HEK293 (cell line): ENCODE measurements at regions not wholly inside any gene's neighbourhood (a gene's known extent, or its start where the extent isn't known, plus 50 kb on each side); places are given as distances from the start of the nearest gene placed in this dataset.

Source experiments
- CTCF ChIA-PET: fragments of 350-600 bp; formaldehyde crosslinking; extraction: SDS; loops from one replicate; lab custom pipeline; 2021; ENCODE audit warnings: antibody characterized with exemption; lab: Yijun Ruan, JAX
- POLR2A ChIA-PET: fragments of 300-600 bp; formaldehyde crosslinking; extraction: SDS; loops from one replicate; lab custom pipeline; 2020; ENCODE audit warnings: antibody characterized with exemption, inconsistent platforms; lab: Yijun Ruan, JAX
- H3K27ac ChIP-seq: fragments of 200-500 bp; sonication (Bioruptor generic); 2 replicates; pipeline ENCODE4 v1.5.1; 2014; ENCODE audit warnings: low read depth, low read length, control low read depth, inconsistent platforms; ENCODE audit errors: extremely low read depth
- H3K36me3 ChIP-seq, 2 experiments: fragments of 200-500 bp in 1 of 2; sonication (Bioruptor generic) in 1 of 2; 1 replicate in 1 of 2; 2 replicates in 1 of 2; pipeline ENCODE4 v1.5.1; 2014 to 2017; ENCODE audit warnings: inconsistent platforms in 2 of 2, low read length in 2 of 2; ENCODE audit not compliant: control insufficient read depth in 2 of 2, insufficient read depth in 1 of 2
- H3K4me1 ChIP-seq: fragments of 200-500 bp; sonication (Bioruptor generic); 2 replicates; pipeline ENCODE4 v1.5.1; 2014; ENCODE audit warnings: mild to moderate bottlenecking, low read length, inconsistent platforms; ENCODE audit not compliant: control insufficient read depth, insufficient read depth
- H3K4me3 ChIP-seq: 2 replicates; pipeline ENCODE4 v1.5.1; 2011; ENCODE audit warnings: low read depth, mild to moderate bottlenecking, control low read depth, low read length, moderate library complexity
- H3K9me3 ChIP-seq: fragments of 200-500 bp; sonication (Bioruptor generic); 2 replicates; pipeline ENCODE4 v1.5.1; 2014; ENCODE audit warnings: low read depth, low read length, inconsistent platforms; ENCODE audit not compliant: control insufficient read depth, insufficient read depth
- HOXA7 ChIP-seq: sonication (generic); formaldehyde crosslinking; IDR thresholded peaks from 2 replicates; pipeline ENCODE4 v1.8.1; 2022; ENCODE audit warnings: missing genetic modification reagents, borderline replicate concordance
- KLF1 ChIP-seq: fragments of 450-650 bp; formaldehyde crosslinking; IDR thresholded peaks from 2 replicates; pipeline ENCODE4 v1.5.1; 2016; ENCODE audit warnings: missing biosample characterization, missing genetic modification characterization
- OVOL3 ChIP-seq: fragments of 450-650 bp; formaldehyde crosslinking; IDR thresholded peaks from 2 replicates; pipeline ENCODE4 v1.5.1; 2016; ENCODE audit warnings: missing biosample characterization, missing genetic modification characterization
- REPIN1 ChIP-seq: fragments of 450-650 bp; formaldehyde crosslinking; IDR thresholded peaks from 2 replicates; pipeline ENCODE4 v1.5.1; 2017; ENCODE audit warnings: missing biosample characterization, missing genetic modification characterization, low read depth
- SETDB1 ChIP-seq: IDR thresholded peaks from one replicate; pipeline ENCODE4 v1.6.1; 2017; ENCODE audit warnings: mild to moderate bottlenecking, low read length, moderate library complexity, mixed read lengths; ENCODE audit not compliant: insufficient read length
- YY1 ChIP-seq: fragments of 450-650 bp; formaldehyde crosslinking; IDR thresholded peaks from 2 replicates; pipeline ENCODE4 v1.5.1; 2018; ENCODE audit warnings: missing biosample characterization, missing genetic modification characterization
- ZEB2 ChIP-seq: fragments of 450-650 bp; formaldehyde crosslinking; IDR thresholded peaks from 2 replicates; pipeline ENCODE4 v1.5.1; 2016; ENCODE audit warnings: missing biosample characterization, missing genetic modification characterization
- ZFP3 ChIP-seq: fragments of 450-650 bp; formaldehyde crosslinking; IDR thresholded peaks from 2 replicates; pipeline ENCODE4 v1.5.1; 2016; ENCODE audit warnings: low read depth, missing biosample characterization, missing genetic modification characterization
- ZFP41 ChIP-seq: fragments of 450-650 bp; formaldehyde crosslinking; IDR thresholded peaks from 2 replicates; pipeline ENCODE4 v1.5.1; 2016; ENCODE audit warnings: missing biosample characterization, missing genetic modification characterization, borderline replicate concordance
- ZFP69B ChIP-seq: fragments of 450-650 bp; formaldehyde crosslinking; IDR thresholded peaks from 2 replicates; pipeline ENCODE4 v1.5.1; 2016; ENCODE audit warnings: missing biosample characterization, missing genetic modification characterization
- ZNF155 ChIP-seq: fragments of 450-650 bp; formaldehyde crosslinking; IDR thresholded peaks from 2 replicates; pipeline ENCODE4 v1.5.1; 2016; ENCODE audit warnings: missing biosample characterization, missing genetic modification characterization
- ZNF184 ChIP-seq: fragments of 450-650 bp; IDR thresholded peaks from 2 replicates; pipeline ENCODE4 v1.5.1; 2018; ENCODE audit warnings: missing biosample characterization, mild to moderate bottlenecking, missing genetic modification characterization
- ZNF24 ChIP-seq: fragments of 450-650 bp; formaldehyde crosslinking; IDR thresholded peaks from 2 replicates; pipeline ENCODE4 v1.5.1; 2016; ENCODE audit warnings: missing biosample characterization, missing genetic modification characterization
- ZNF248 ChIP-seq: fragments of 450-650 bp; formaldehyde crosslinking; IDR thresholded peaks from 2 replicates; pipeline ENCODE4 v1.5.1; 2017; ENCODE audit warnings: missing biosample characterization, missing genetic modification characterization
- ZNF266 ChIP-seq: fragments of 450-650 bp; formaldehyde crosslinking; IDR thresholded peaks from 2 replicates; pipeline ENCODE4 v1.5.1; 2016; ENCODE audit warnings: missing biosample characterization, missing genetic modification characterization, low read depth
- ZNF274 ChIP-seq, 2 experiments: fragments of 200-500 bp in 1 of 2; fragments of 450-650 bp in 1 of 2; sonication (Bioruptor generic) in 1 of 2; formaldehyde crosslinking in 1 of 2; IDR thresholded peaks; 2 replicates each; pipeline versions ENCODE4 v1.5.1 to v1.6.1; 2014 to 2016; ENCODE audit warnings: borderline replicate concordance in 1 of 2, inconsistent platforms in 1 of 2, low read length in 1 of 2, missing biosample characterization in 1 of 2, missing genetic modification characterization in 1 of 2
- ZNF404 ChIP-seq: fragments of 450-650 bp; formaldehyde crosslinking; IDR thresholded peaks from 2 replicates; pipeline ENCODE4 v1.5.1; 2017; ENCODE audit warnings: missing biosample characterization, missing genetic modification characterization
- ZNF416 ChIP-seq: fragments of 450-650 bp; formaldehyde crosslinking; IDR thresholded peaks from 2 replicates; pipeline ENCODE4 v1.5.1; 2016; ENCODE audit warnings: missing biosample characterization, missing genetic modification characterization
- ZNF501 ChIP-seq: fragments of 450-650 bp; formaldehyde crosslinking; IDR thresholded peaks from 2 replicates; pipeline ENCODE4 v1.5.1; 2016; ENCODE audit warnings: missing biosample characterization, missing genetic modification characterization
- ZNF596 ChIP-seq: fragments of 450-650 bp; IDR thresholded peaks from 2 replicates; pipeline ENCODE4 v1.5.0; 2018; ENCODE audit warnings: missing biosample characterization, mild to moderate bottlenecking, missing genetic modification characterization, moderate library complexity
- ZNF600 ChIP-seq: fragments of 450-650 bp; formaldehyde crosslinking; IDR thresholded peaks from 2 replicates; pipeline ENCODE4 v1.5.1; 2016; ENCODE audit warnings: missing biosample characterization, missing genetic modification characterization
- ZNF610 ChIP-seq: fragments of 450-650 bp; formaldehyde crosslinking; IDR thresholded peaks from 2 replicates; pipeline ENCODE4 v1.5.1; 2016; ENCODE audit warnings: missing biosample characterization, missing genetic modification characterization, borderline replicate concordance
- ZNF621 ChIP-seq: fragments of 450-650 bp; formaldehyde crosslinking; IDR thresholded peaks from 2 replicates; pipeline ENCODE4 v1.5.1; 2017; ENCODE audit warnings: missing biosample characterization, missing genetic modification characterization
- ZNF777 ChIP-seq: fragments of 450-650 bp; formaldehyde crosslinking; IDR thresholded peaks from 2 replicates; pipeline ENCODE4 v1.5.1; 2017; ENCODE audit warnings: missing biosample characterization, missing genetic modification characterization, borderline replicate concordance
- TF ChIP-seq, protein P1 (sequence below): fragments of 450-650 bp; formaldehyde crosslinking; IDR thresholded peaks from 2 replicates; pipeline ENCODE4 v1.5.1; 2016; ENCODE audit warnings: missing biosample characterization, missing genetic modification characterization
- TF ChIP-seq, protein P2 (sequence below): fragments of 450-650 bp; formaldehyde crosslinking; IDR thresholded peaks from 2 replicates; pipeline ENCODE4 v1.5.1; 2016; ENCODE audit warnings: missing biosample characterization, missing genetic modification characterization
- TF ChIP-seq, protein P3 (sequence below): fragments of 450-650 bp; formaldehyde crosslinking; IDR thresholded peaks from 2 replicates; pipeline ENCODE4 v1.5.1; 2016; ENCODE audit warnings: missing biosample characterization, missing genetic modification characterization
- TF ChIP-seq, protein P4 (sequence below): fragments of 450-650 bp; formaldehyde crosslinking; conservative IDR thresholded peaks from 2 replicates; pipeline ENCODE4 v1.5.1; 2016; ENCODE audit warnings: low read depth, missing biosample characterization, missing genetic modification characterization

DNA sequence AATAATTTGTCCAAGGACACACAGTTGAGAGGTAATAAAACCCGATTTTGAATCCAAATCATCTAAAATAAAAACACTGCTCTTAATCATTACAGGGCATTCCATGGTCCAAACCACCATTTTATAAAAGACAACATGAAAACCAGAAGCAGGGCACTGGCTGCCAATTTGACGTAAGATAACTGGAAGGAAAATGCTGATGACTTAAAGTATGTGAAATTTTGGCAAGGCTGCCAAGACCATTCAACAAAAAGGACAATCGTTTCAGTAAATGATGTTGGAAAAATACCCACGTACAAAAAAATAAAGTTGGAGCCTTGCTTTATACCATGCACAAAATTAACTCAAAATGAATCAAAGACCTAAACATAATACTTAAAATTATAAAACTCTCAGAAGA, 344.4 kb downstream of the RAPGEF2 start (continued):
- TF ChIP-seq, protein P1, sequence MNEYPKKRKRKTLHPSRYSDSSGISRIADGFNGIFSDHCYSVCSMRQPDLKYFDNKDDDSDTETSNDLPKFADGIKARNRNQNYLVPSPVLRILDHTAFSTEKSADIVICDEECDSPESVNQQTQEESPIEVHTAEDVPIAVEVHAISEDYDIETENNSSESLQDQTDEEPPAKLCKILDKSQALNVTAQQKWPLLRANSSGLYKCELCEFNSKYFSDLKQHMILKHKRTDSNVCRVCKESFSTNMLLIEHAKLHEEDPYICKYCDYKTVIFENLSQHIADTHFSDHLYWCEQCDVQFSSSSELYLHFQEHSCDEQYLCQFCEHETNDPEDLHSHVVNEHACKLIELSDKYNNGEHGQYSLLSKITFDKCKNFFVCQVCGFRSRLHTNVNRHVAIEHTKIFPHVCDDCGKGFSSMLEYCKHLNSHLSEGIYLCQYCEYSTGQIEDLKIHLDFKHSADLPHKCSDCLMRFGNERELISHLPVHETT: no peak
- TF ChIP-seq ZFP41 (tag by site-specific recombination): no peak
- TF ChIP-seq KLF1: no peak
- TF ChIP-seq ZFP3 (tag by site-specific recombination): no peak
- no peak for TF ChIP-seq ZNF248 (tag by site-specific recombination)
- TF ChIP-seq, protein P2, sequence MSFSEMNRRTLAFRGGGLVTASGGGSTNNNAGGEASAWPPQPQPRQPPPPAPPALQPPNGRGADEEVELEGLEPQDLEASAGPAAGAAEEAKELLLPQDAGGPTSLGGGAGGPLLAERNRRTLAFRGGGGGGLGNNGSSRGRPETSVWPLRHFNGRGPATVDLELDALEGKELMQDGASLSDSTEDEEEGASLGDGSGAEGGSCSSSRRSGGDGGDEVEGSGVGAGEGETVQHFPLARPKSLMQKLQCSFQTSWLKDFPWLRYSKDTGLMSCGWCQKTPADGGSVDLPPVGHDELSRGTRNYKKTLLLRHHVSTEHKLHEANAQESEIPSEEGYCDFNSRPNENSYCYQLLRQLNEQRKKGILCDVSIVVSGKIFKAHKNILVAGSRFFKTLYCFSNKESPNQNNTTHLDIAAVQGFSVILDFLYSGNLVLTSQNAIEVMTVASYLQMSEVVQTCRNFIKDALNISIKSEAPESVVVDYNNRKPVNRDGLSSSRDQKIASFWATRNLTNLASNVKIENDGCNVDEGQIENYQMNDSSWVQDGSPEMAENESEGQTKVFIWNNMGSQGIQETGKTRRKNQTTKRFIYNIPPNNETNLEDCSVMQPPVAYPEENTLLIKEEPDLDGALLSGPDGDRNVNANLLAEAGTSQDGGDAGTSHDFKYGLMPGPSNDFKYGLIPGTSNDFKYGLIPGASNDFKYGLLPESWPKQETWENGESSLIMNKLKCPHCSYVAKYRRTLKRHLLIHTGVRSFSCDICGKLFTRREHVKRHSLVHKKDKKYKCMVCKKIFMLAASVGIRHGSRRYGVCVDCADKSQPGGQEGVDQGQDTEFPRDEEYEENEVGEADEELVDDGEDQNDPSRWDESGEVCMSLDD: no peak
- no peak for TF ChIP-seq ZNF184 (tag by site-specific recombination)
- no peak for TF ChIP-seq ZNF404

DNA sequence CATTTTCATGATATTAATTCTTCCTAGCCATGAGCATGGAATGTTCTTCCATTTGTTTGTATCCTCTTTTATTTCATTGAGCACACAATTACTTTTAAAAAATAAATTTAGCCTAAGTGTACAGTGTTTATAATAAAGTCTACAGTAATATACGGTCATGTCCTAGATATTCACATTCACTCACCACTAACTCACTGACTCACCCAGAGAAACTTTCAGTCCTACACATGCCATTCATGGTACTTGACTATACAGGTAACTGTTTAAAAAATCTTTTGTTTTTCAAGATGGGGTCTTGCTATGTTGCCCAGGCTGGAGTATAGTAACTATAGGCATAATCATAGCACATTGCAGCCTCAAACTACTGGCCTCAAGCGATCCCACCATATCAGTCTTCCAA, 348.1 kb downstream of the RAPGEF2 start:
- ChIA-PET POLR2A (no interaction called here), CTCF (no interaction called here)
- Histone ChIP-seq H3K4me1 (no peaks in the 10 kb centered on the region), H3K27ac (no peak overlapping the region), H3K4me3 (no peak overlapping the region), H3K9me3 (no peaks in the 10 kb centered on the region), H3K36me3 (no peaks in the 10 kb centered on the region)
- no peak for TF ChIP-seq SETDB1
- no peak for TF ChIP-seq ZNF600 (tag by site-specific recombination)
- TF ChIP-seq OVOL3 (tag by site-specific recombination): no peak
- no peak for TF ChIP-seq HOXA7 (CRISPR knock-in tag)
- no peak for TF ChIP-seq ZNF274 (IDR thresholded peaks at IDR 0.05; ENCODE audit: low read length)
- TF ChIP-seq ZNF274 (tag by site-specific recombination; IDR thresholded peaks at IDR 0.05; ENCODE audit: borderline replicate concordance): no peak
- TF ChIP-seq ZNF596: no peak
- TF ChIP-seq, protein P3, sequence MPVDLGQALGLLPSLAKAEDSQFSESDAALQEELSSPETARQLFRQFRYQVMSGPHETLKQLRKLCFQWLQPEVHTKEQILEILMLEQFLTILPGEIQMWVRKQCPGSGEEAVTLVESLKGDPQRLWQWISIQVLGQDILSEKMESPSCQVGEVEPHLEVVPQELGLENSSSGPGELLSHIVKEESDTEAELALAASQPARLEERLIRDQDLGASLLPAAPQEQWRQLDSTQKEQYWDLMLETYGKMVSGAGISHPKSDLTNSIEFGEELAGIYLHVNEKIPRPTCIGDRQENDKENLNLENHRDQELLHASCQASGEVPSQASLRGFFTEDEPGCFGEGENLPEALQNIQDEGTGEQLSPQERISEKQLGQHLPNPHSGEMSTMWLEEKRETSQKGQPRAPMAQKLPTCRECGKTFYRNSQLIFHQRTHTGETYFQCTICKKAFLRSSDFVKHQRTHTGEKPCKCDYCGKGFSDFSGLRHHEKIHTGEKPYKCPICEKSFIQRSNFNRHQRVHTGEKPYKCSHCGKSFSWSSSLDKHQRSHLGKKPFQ (tag by site-specific recombination): no peak
- TF ChIP-seq ZNF621: no peak
- TF ChIP-seq ZNF501 (tag by site-specific recombination): no peak
- no peak for TF ChIP-seq ZFP69B (tag by site-specific recombination)
- TF ChIP-seq ZEB2: no peak
- TF ChIP-seq YY1 (tag by site-specific recombination): no peak
- TF ChIP-seq, protein P4, sequence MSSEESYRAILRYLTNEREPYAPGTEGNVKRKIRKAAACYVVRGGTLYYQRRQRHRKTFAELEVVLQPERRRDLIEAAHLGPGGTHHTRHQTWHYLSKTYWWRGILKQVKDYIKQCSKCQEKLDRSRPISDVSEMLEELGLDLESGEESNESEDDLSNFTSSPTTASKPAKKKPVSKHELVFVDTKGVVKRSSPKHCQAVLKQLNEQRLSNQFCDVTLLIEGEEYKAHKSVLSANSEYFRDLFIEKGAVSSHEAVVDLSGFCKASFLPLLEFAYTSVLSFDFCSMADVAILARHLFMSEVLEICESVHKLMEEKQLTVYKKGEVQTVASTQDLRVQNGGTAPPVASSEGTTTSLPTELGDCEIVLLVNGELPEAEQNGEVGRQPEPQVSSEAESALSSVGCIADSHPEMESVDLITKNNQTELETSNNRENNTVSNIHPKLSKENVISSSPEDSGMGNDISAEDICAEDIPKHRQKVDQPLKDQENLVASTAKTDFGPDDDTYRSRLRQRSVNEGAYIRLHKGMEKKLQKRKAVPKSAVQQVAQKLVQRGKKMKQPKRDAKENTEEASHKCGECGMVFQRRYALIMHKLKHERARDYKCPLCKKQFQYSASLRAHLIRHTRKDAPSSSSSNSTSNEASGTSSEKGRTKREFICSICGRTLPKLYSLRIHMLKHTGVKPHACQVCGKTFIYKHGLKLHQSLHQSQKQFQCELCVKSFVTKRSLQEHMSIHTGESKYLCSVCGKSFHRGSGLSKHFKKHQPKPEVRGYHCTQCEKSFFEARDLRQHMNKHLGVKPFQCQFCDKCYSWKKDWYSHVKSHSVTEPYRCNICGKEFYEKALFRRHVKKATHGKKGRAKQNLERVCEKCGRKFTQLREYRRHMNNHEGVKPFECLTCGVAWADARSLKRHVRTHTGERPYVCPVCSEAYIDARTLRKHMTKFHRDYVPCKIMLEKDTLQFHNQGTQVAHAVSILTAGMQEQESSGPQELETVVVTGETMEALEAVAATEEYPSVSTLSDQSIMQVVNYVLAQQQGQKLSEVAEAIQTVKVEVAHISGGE (tag by site-specific recombination): no peak
- TF ChIP-seq ZNF777: no peak
- TF ChIP-seq REPIN1 (tag by site-specific recombination): no peak
- no peak for TF ChIP-seq ZNF610 (tag by site-specific recombination)
- no peak for TF ChIP-seq ZNF266 (tag by site-specific recombination)
- TF ChIP-seq ZNF155 (tag by site-specific recombination): no peak
- TF ChIP-seq ZNF24 (tag by site-specific recombination): no peak
- TF ChIP-seq ZNF416 (tag by site-specific recombination): no peak
- TF ChIP-seq, all 188 proteins: peak for 0
